Right lobe of liver (tissue), 4 donors: ENCODE measurements at regions not wholly inside any gene's neighbourhood (a gene's known extent, or its start where the extent isn't known, plus 50 kb on each side); places are given as distances from the start of the nearest gene placed in this dataset.

ENCODE experiments used
- POLR2A ChIP-seq: fragments of 450-650 bp; IDR thresholded peaks from one replicate; pipeline ENCODE4 v1.6.1; 2017; ENCODE audit warnings: antibody characterized with exemption, mild to moderate bottlenecking
- TF ChIP-seq, protein P1 (sequence below), 4 donors: fragments of 200-600 bp in 3 of 4; fragments of 450-650 bp in 1 of 4; IDR thresholded peaks; one replicate each; pipeline versions ENCODE4 v1.5.1 to v1.8.0; 2016 to 2022; ENCODE audit warnings: antibody characterized with exemption in 4 of 4, mild to moderate bottlenecking in 2 of 4
- donor health status: DM: no; HTN: no; CAD: no.
- donor health status: DM: no; HTN: no; CAD: no.
- donor health status: DM: no; HTN: yes; CAD: no.

DNA sequence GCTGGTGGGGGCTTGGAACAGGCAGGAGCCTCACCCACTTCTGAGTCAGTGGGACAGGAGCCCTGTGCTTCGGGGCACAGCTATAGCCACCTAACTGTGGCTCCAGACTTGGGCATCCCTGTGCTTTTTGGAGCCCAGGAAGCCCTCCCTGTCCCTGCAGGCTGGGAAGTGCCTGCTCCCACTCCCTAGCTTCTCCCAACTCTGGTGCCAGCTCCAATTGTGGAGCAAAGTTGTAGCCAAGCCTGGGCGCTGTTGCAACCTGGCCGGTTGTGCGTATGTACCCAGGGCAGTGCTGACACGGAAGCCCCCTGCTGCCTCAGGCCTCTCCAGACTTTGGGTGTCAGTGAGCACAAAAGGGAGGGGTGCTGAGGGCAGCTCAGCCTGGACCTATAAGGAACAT, 601.7 kb upstream of the GJE1 start:
- TF ChIP-seq, protein P1, sequence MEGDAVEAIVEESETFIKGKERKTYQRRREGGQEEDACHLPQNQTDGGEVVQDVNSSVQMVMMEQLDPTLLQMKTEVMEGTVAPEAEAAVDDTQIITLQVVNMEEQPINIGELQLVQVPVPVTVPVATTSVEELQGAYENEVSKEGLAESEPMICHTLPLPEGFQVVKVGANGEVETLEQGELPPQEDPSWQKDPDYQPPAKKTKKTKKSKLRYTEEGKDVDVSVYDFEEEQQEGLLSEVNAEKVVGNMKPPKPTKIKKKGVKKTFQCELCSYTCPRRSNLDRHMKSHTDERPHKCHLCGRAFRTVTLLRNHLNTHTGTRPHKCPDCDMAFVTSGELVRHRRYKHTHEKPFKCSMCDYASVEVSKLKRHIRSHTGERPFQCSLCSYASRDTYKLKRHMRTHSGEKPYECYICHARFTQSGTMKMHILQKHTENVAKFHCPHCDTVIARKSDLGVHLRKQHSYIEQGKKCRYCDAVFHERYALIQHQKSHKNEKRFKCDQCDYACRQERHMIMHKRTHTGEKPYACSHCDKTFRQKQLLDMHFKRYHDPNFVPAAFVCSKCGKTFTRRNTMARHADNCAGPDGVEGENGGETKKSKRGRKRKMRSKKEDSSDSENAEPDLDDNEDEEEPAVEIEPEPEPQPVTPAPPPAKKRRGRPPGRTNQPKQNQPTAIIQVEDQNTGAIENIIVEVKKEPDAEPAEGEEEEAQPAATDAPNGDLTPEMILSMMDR (IDR thresholded peaks at IDR 0.05) = no peak
- TF ChIP-seq POLR2A = no peak
